T-helper 1 cell treated with Interleukin-12 subunit alpha and Interleukin-12 subunit beta and Interleukin-4 antibody, amounts not matched to agents 30 ng/mL and 1 ng/mL, for 36 hours (primary cell): ENCODE measurements at regions not wholly inside any gene's neighbourhood (a gene's known extent, or its start where the extent isn't known, plus 50 kb on each side); places are given as distances from the start of the nearest gene placed in this dataset.

Experiments used
- intact Hi-C: fragments of 100-400 bp; cut with micrococcal nuclease; formaldehyde crosslinking; loops from one replicate; pipeline ENCODE4 v1.15.1; 2024

- intact Hi-C loops, result no loop called here
Observed at GRCh38 chr13:97134364-97135095, 87.6 kb upstream of the MBNL2 start.

- intact Hi-C loops, result no loop called here
Observed at GRCh38 chr13:97135883-97136282, 86.2 kb upstream of the MBNL2 start.

- intact Hi-C loops, result no loop called here
Observed at GRCh38 chr13:97136418-97136817, 85.7 kb upstream of the MBNL2 start.

- intact Hi-C loops, result no loop called here
Observed at GRCh38 chr13:97139691-97140090, 82.4 kb upstream of the MBNL2 start.

- intact Hi-C loops, result no loop called here
Observed at GRCh38 chr13:97140131-97140530, 82.0 kb upstream of the MBNL2 start.

GRCh38 chr13:97140611-97141010 is 81.5 kb upstream of the MBNL2 start:
- intact Hi-C loops, result no loop called here

GRCh38 chr13:97141097-97141496 is 81.0 kb upstream of the MBNL2 start:
- intact Hi-C loops, result no loop called here

GRCh38 chr13:97141564-97142005 is 80.5 kb upstream of the MBNL2 start:
- intact Hi-C loops, result no loop called here

- intact Hi-C loops, result no loop called here
Observed at GRCh38 chr13:97142452-97142851, 79.7 kb upstream of the MBNL2 start.

GRCh38 chr13:97145057-97145456 is 77.1 kb upstream of the MBNL2 start:
- intact Hi-C loops, result no loop called here

GRCh38 chr13:97148894-97149293 is 73.2 kb upstream of the MBNL2 start:
- intact Hi-C loops, result no loop called here

- intact Hi-C loops, result no loop called here
Observed at GRCh38 chr13:97160421-97160820, 61.7 kb upstream of the MBNL2 start.

- intact Hi-C loops, result no loop called here
Observed at GRCh38 chr13:97161582-97162231, 60.4 kb upstream of the MBNL2 start.

GRCh38 chr13:97165502-97166425 is 56.4 kb upstream of the MBNL2 start:
- intact Hi-C loops, result no loop called here

- intact Hi-C loops, result no loop called here
Observed at GRCh38 chr13:97171136-97171535, 51.0 kb upstream of the MBNL2 start.
